Neuron (in vitro differentiated cells): ENCODE measurements at regions not wholly inside any gene's neighbourhood (a gene's known extent, or its start where the extent isn't known, plus 50 kb on each side); places are given as distances from the start of the nearest gene placed in this dataset.

ENCODE experiments used
- H2AFZ ChIP-seq: one replicate; pipeline ENCODE4 v1.6.1; 2013; ENCODE audit warnings: low read depth, mild to moderate bottlenecking, inconsistent platforms, low read length, moderate library complexity
- H3K27me3 ChIP-seq: one replicate; pipeline ENCODE4 v1.6.1; 2013; ENCODE audit warnings: low read length; ENCODE audit not compliant: insufficient read depth
- H3K36me3 ChIP-seq: one replicate; pipeline ENCODE4 v1.6.1; 2013; ENCODE audit warnings: low read length; ENCODE audit not compliant: insufficient read depth
- H3K4me1 ChIP-seq: one replicate; pipeline ENCODE4 v1.6.1; 2013; ENCODE audit warnings: low read length; ENCODE audit not compliant: insufficient read depth
- H3K4me3 ChIP-seq: 2 replicates; pipeline ENCODE4 v1.5.1; 2013; ENCODE audit warnings: mild to moderate bottlenecking, low read length, moderate library complexity
- H3K9me3 ChIP-seq: one replicate; pipeline ENCODE4 v1.6.1; 2013; ENCODE audit warnings: low read length

DNA sequence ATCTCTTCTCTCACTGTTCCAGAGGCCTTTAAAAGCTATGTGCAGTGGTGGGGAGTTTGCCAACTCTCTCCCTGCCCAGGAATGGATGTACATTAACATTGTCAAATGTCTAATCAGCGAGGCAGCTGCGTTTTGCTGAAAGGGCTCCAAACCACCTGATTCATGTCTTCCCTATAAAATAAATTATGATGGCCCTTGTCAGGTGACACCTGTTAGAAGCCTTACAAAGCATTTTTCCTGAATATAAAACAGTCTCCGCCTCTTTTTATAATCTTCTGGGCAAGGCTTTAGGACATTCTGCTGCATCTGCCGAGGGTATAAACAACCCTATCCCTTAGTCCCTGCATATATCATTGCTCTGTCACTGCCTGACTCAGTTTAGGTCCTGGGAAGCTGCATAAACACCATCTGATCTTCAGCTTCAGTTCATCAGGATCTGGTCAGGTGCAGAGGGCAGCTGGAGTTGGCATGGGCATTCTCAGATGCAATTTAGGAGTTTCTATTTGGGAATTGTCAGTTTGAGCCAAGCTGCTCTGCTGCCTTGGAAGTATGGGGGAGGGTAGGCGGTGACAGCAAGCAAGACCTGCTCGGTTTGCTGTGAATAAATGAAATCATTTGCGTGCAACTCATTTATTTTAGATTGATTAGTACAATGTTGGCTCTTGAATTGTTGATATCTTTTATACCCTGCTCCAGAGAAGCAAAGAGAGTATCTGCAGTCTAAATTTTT, 103.5 kb downstream of the ACER2 start:
- Histone ChIP-seq H3K4me3 (no peak overlapping the region), H3K9me3 (no peaks in the 10 kb centered on the region), H3K36me3 (no peaks in the 10 kb centered on the region), H3K4me1 (no peaks in the 10 kb centered on the region), H2AFZ (no peak overlapping the region), H3K27me3 (no peaks in the 10 kb centered on the region)

DNA sequence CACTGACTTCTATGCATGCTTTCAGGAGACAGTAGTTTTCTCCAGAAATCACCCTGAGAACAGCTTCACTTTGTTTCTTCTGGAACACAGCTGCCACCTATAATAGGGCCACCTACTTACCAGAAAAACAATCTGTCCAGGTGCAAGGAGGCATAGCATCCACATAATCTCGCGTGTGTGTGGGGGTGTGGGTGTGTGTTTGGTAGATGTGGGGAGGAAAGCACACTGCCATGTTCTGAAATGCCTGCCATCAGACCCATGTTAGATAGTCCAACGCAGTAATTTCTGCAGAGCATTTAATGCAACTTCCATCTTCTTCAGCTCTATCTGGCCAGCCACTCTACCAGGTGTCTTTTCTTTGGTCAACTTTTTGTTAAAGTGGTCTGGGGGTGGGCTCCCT, 102.9 kb downstream of the ACER2 start:
- H3K36me3 ChIP-seq, result no peaks in the 10 kb centered on the region
- H3K4me1 ChIP-seq, result no peaks in the 10 kb centered on the region
- no peak overlapping the region for H3K4me3 ChIP-seq
- H3K9me3 ChIP-seq, result no peaks in the 10 kb centered on the region
- no peaks in the 10 kb centered on the region for H3K27me3 ChIP-seq
- H2AFZ ChIP-seq, result no peak overlapping the region

DNA sequence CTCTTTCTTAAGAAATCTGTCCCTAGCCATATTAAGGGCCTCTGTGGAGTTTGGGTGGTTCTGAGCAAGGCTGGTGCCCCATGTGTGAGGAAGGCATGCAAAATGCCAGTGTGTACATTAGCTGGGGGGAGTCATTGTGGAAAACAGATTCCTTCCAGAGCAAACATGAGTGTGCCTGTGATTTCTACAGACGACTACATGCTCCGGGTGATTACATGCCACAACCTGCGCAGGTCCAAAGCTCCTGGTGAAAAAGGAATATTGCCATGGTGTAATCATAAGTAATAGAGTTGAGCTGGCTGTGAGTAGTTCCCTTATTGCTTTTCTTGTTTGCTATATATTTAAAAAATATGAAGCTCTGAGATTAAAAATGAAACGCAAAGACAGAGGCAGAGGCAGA, 102.1 kb downstream of the ACER2 start:
- no peak overlapping the region for H2AFZ ChIP-seq
- no peaks in the 10 kb centered on the region for H3K9me3 ChIP-seq
- no peaks in the 10 kb centered on the region for H3K4me1 ChIP-seq
- no peaks in the 10 kb centered on the region for H3K27me3 ChIP-seq
- H3K4me3 ChIP-seq, result no peak overlapping the region
- no peaks in the 10 kb centered on the region for H3K36me3 ChIP-seq
